GM18867 (cell line): ENCODE measurements at regions not wholly inside any gene's neighbourhood (a gene's known extent, or its start where the extent isn't known, plus 50 kb on each side); places are given as distances from the start of the nearest gene placed in this dataset.

Experiments used
- ATAC-seq: cut with Tn5 transposase; IDR thresholded peaks from one replicate; pipeline ENCODE4 v1.9.1; 2021; ENCODE audit warnings: mild to moderate bottlenecking, moderate library complexity; ENCODE audit not compliant: unreplicated experiment

GRCh38 chr3:117572786-117573185 lies 863.2 kb downstream of the TUSC7 start:
- ATAC-seq, result no peak

GRCh38 chr3:117580806-117581205 lies 871.2 kb downstream of the TUSC7 start:
- ATAC-seq, result no peak

- ATAC-seq, result no peak
Measured at GRCh38 chr3:117586161-117586560, 876.6 kb downstream of the TUSC7 start.

- no peak for ATAC-seq
Measured at GRCh38 chr3:117587416-117587815, 877.8 kb downstream of the TUSC7 start.

GRCh38 chr3:117589454-117589853 lies 879.9 kb downstream of the TUSC7 start:
- ATAC-seq, result no peak

GRCh38 chr3:117595615-117596014 lies 886.0 kb downstream of the TUSC7 start:
- ATAC-seq, result no peak

- ATAC-seq, result no peak
Measured at GRCh38 chr3:117596503-117596902, 886.9 kb downstream of the TUSC7 start.

GRCh38 chr3:117597865-117598264 lies 888.3 kb downstream of the TUSC7 start:
- no peak for ATAC-seq

- peak; percentile 71 for ATAC-seq
Measured at GRCh38 chr3:117600112-117600511, 890.5 kb downstream of the TUSC7 start.

GRCh38 chr3:117600666-117601065 lies 891.1 kb downstream of the TUSC7 start:
- no peak for ATAC-seq

GRCh38 chr3:117602058-117602644 lies 892.6 kb downstream of the TUSC7 start:
- ATAC-seq, result no peak

- peak; percentile 73 for ATAC-seq
Measured at GRCh38 chr3:117603097-117603496, 893.5 kb downstream of the TUSC7 start.

- no peak for ATAC-seq
Measured at GRCh38 chr3:117606866-117607265, 897.3 kb downstream of the TUSC7 start.

- no peak for ATAC-seq
Measured at GRCh38 chr3:117609330-117609729, 899.8 kb downstream of the TUSC7 start.

GRCh38 chr3:117610156-117610555 lies 900.6 kb downstream of the TUSC7 start:
- no peak for ATAC-seq

GRCh38 chr3:117611211-117611610 lies 901.6 kb downstream of the TUSC7 start:
- ATAC-seq, result no peak

- no peak for ATAC-seq
Measured at GRCh38 chr3:117616227-117616626, 906.6 kb downstream of the TUSC7 start.

- ATAC-seq, result no peak
Measured at GRCh38 chr3:117617906-117618305, 908.3 kb downstream of the TUSC7 start.

- ATAC-seq, result no peak
Measured at GRCh38 chr3:117618462-117618861, 908.9 kb downstream of the TUSC7 start.

- ATAC-seq, result no peak
Measured at GRCh38 chr3:117619805-117620204, 910.2 kb downstream of the TUSC7 start.

GRCh38 chr3:117622171-117622841 lies 912.7 kb downstream of the TUSC7 start:
- ATAC-seq, result no peak

GRCh38 chr3:117624424-117624823 lies 914.8 kb downstream of the TUSC7 start:
- ATAC-seq, result no peak

GRCh38 chr3:117625174-117625573 lies 915.6 kb downstream of the TUSC7 start:
- ATAC-seq, result no peak
